H1 (cell line): ENCODE measurements at regions not wholly inside any gene's neighbourhood (a gene's known extent, or its start where the extent isn't known, plus 50 kb on each side); places are given as distances from the start of the nearest gene placed in this dataset.

Source experiments
- BACH1 ChIP-seq: IDR thresholded peaks from 2 replicates; pipeline ENCODE4 v1.6.1; 2012; ENCODE audit warnings: low read length, improper control_type of control experiment
- BRCA1 ChIP-seq: IDR thresholded peaks from 2 replicates; pipeline ENCODE4 v1.6.1; 2012; ENCODE audit warnings: low read depth, low read length, improper control_type of control experiment
- CTCF ChIP-seq, 3 experiments: IDR thresholded peaks; 1 replicate in 2 of 3; 2 replicates in 1 of 3; pipeline versions ENCODE4 v1.5.1 to v1.6.1; 2011; ENCODE audit warnings: low read length in 3 of 3, mild to moderate bottlenecking in 3 of 3, inconsistent platforms in 2 of 3, low read depth in 1 of 3, moderate library complexity in 1 of 3; ENCODE audit not compliant: insufficient read depth in 1 of 3; ENCODE audit errors: control extremely low read depth in 1 of 3
- KDM4A ChIP-seq: IDR thresholded peaks from one replicate; pipeline ENCODE4 v1.7.1; 2012; ENCODE audit warnings: low read depth, mild to moderate bottlenecking, moderate library complexity, low read length, inconsistent platforms; ENCODE audit not compliant: severe bottlenecking
- POLR2A ChIP-seq, 2 experiments: IDR thresholded peaks; 1 replicate in 1 of 2; 2 replicates in 1 of 2; pipeline ENCODE4 v1.6.1; 2011; ENCODE audit warnings: low read depth in 2 of 2, low read length in 2 of 2, mild to moderate bottlenecking in 2 of 2; ENCODE audit errors: control extremely low read depth in 1 of 2
- TF ChIP-seq, protein P1 (sequence below): fragments of 300-600 bp; sonication (generic); IDR thresholded peaks from 2 replicates; pipeline ENCODE4 v1.7.1; 2012; ENCODE audit warnings: low read length, moderate library complexity, mild to moderate bottlenecking, inconsistent platforms; ENCODE audit not compliant: insufficient replicate concordance

DNA sequence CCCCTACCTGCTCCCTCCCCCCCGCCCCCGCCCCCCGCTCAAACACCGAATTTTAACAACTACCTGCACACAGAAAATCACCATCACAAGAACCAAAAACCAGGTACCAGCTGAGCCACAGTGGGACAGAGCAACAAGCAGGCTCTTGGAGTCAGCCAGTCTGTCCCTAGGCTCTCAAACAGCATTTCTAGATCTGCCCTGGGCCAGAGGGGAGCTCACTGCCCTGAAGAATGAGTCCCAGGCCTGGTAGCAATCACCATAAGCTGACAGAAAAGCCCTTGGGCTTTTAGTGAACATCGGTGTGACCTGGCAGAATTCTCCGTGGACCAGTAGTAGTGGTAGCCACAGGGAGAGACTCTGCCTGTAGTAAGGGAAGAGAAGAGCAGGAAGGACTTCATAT, 58.3 kb downstream of the C11orf87 start (continued):
- no peak for TF ChIP-seq KDM4A
- TF ChIP-seq POLR2A (IDR thresholded peaks at IDR 0.05; ENCODE audit: control extremely low read depth in 1 of 2, low read depth in 2 of 2, low read length in 2 of 2) = no peak
- no peak for TF ChIP-seq CTCF (IDR thresholded peaks at IDR 0.05; ENCODE audit: control extremely low read depth in 1 of 3, insufficient read depth in 1 of 3, low read depth in 1 of 3, low read length in 3 of 3)
- TF ChIP-seq BRCA1 = no peak
- TF ChIP-seq BACH1 = no peak
- TF ChIP-seq, protein P1, sequence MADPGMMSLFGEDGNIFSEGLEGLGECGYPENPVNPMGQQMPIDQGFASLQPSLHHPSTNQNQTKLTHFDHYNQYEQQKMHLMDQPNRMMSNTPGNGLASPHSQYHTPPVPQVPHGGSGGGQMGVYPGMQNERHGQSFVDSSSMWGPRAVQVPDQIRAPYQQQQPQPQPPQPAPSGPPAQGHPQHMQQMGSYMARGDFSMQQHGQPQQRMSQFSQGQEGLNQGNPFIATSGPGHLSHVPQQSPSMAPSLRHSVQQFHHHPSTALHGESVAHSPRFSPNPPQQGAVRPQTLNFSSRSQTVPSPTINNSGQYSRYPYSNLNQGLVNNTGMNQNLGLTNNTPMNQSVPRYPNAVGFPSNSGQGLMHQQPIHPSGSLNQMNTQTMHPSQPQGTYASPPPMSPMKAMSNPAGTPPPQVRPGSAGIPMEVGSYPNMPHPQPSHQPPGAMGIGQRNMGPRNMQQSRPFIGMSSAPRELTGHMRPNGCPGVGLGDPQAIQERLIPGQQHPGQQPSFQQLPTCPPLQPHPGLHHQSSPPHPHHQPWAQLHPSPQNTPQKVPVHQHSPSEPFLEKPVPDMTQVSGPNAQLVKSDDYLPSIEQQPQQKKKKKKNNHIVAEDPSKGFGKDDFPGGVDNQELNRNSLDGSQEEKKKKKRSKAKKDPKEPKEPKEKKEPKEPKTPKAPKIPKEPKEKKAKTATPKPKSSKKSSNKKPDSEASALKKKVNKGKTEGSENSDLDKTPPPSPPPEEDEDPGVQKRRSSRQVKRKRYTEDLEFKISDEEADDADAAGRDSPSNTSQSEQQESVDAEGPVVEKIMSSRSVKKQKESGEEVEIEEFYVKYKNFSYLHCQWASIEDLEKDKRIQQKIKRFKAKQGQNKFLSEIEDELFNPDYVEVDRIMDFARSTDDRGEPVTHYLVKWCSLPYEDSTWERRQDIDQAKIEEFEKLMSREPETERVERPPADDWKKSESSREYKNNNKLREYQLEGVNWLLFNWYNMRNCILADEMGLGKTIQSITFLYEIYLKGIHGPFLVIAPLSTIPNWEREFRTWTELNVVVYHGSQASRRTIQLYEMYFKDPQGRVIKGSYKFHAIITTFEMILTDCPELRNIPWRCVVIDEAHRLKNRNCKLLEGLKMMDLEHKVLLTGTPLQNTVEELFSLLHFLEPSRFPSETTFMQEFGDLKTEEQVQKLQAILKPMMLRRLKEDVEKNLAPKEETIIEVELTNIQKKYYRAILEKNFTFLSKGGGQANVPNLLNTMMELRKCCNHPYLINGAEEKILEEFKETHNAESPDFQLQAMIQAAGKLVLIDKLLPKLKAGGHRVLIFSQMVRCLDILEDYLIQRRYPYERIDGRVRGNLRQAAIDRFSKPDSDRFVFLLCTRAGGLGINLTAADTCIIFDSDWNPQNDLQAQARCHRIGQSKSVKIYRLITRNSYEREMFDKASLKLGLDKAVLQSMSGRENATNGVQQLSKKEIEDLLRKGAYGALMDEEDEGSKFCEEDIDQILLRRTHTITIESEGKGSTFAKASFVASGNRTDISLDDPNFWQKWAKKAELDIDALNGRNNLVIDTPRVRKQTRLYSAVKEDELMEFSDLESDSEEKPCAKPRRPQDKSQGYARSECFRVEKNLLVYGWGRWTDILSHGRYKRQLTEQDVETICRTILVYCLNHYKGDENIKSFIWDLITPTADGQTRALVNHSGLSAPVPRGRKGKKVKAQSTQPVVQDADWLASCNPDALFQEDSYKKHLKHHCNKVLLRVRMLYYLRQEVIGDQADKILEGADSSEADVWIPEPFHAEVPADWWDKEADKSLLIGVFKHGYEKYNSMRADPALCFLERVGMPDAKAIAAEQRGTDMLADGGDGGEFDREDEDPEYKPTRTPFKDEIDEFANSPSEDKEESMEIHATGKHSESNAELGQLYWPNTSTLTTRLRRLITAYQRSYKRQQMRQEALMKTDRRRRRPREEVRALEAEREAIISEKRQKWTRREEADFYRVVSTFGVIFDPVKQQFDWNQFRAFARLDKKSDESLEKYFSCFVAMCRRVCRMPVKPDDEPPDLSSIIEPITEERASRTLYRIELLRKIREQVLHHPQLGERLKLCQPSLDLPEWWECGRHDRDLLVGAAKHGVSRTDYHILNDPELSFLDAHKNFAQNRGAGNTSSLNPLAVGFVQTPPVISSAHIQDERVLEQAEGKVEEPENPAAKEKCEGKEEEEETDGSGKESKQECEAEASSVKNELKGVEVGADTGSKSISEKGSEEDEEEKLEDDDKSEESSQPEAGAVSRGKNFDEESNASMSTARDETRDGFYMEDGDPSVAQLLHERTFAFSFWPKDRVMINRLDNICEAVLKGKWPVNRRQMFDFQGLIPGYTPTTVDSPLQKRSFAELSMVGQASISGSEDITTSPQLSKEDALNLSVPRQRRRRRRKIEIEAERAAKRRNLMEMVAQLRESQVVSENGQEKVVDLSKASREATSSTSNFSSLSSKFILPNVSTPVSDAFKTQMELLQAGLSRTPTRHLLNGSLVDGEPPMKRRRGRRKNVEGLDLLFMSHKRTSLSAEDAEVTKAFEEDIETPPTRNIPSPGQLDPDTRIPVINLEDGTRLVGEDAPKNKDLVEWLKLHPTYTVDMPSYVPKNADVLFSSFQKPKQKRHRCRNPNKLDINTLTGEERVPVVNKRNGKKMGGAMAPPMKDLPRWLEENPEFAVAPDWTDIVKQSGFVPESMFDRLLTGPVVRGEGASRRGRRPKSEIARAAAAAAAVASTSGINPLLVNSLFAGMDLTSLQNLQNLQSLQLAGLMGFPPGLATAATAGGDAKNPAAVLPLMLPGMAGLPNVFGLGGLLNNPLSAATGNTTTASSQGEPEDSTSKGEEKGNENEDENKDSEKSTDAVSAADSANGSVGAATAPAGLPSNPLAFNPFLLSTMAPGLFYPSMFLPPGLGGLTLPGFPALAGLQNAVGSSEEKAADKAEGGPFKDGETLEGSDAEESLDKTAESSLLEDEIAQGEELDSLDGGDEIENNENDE = no peak
- TF ChIP-seq, all 59 proteins: peak for 0
